Upper lobe of left lung (tissue), 6 donors: ENCODE measurements at regions not wholly inside any gene's neighbourhood (a gene's known extent, or its start where the extent isn't known, plus 50 kb on each side); places are given as distances from the start of the nearest gene placed in this dataset.

ENCODE experiments used
- ATAC-seq, 2 donors: fragments of 200-7000 bp; cut with Tn5 transposase; one replicate each; pipeline ENCODE4 v1.9.1; 2022; ENCODE audit warnings: mild to moderate bottlenecking in 2 of 2, moderate library complexity in 2 of 2; ENCODE audit not compliant: low FRiP score in 2 of 2
- DNase-seq, 2 donors: peaks; one replicate each; pipeline ENCODE4 v3.0.0-alpha.2; 2019 to 2020
- H3K27ac ChIP-seq, 4 donors: fragments of 200-600 bp; sonication (generic); one replicate each; pipeline ENCODE4 v1.5.1; 2016 to 2019
- H3K27me3 ChIP-seq, 4 donors: fragments of 200-600 bp; sonication (generic); one replicate each; pipeline ENCODE4 v1.5.1; 2017 to 2019
- H3K36me3 ChIP-seq, 4 donors: fragments of 200-600 bp; sonication (generic); one replicate each; pipeline ENCODE4 v1.5.1; 2016 to 2019
- H3K4me1 ChIP-seq, 4 donors: fragments of 200-600 bp; sonication (generic); one replicate each; pipeline ENCODE4 v1.5.1; 2018 to 2019
- H3K4me3 ChIP-seq, 4 donors: fragments of 200-600 bp; sonication (generic); one replicate each; pipeline ENCODE4 v1.5.1; 2017 to 2019; ENCODE audit warnings: mild to moderate bottlenecking in 2 of 4, moderate library complexity in 1 of 4
- H3K9me3 ChIP-seq, 4 donors: fragments of 200-600 bp; sonication (generic); one replicate each; pipeline ENCODE4 v1.5.1; 2018 to 2019
- CTCF ChIP-seq, 6 experiments: fragments of 450-650 bp in 4 of 6; fragments of 200-600 bp in 2 of 6; sonication (generic) in 2 of 6; IDR thresholded peaks; one replicate each; pipeline ENCODE4 v1.5.1; 2016 to 2019; ENCODE audit warnings: antibody characterized with exemption in 6 of 6
- EP300 ChIP-seq, 4 donors: sonication (generic); formaldehyde crosslinking; IDR thresholded peaks; one replicate each; pipeline ENCODE4 v1.5.1; 2017; ENCODE audit warnings: antibody characterized with exemption in 4 of 4, control low read depth in 2 of 4
- POLR2A ChIP-seq, 4 donors: fragments of 450-650 bp; IDR thresholded peaks; one replicate each; pipeline ENCODE4 v1.5.1; 2016 to 2017; ENCODE audit warnings: antibody characterized with exemption in 4 of 4, mild to moderate bottlenecking in 2 of 4
- POLR2AphosphoS5 ChIP-seq, 2 donors: sonication (generic); formaldehyde crosslinking; IDR thresholded peaks; one replicate each; pipeline ENCODE4 v1.5.1; 2017; ENCODE audit warnings: antibody characterized with exemption in 2 of 2
- whole genome bisulfite sequencing, 2 donors: methylation state at CpG; one replicate each; pipeline ENCODE4 v1.1.5; 2017 to 2018; 5-methylcytosine and 5-hydroxymethylcytosine counted together
- donor health status: DM: no; HTN: no; CAD: no; lungs with moderate emphysema.
- donor health status: DM: no; HTN: yes; CAD: no; lungs with severe emphysema.

- H3K27me3 ChIP-seq, result no peaks in the 10 kb centered on the region
- no peak overlapping the region for H3K27ac ChIP-seq
- no peak overlapping the region for H3K4me3 ChIP-seq
- H3K9me3 ChIP-seq, result no peaks in the 10 kb centered on the region
- peak in 1 of 2 donors; percentile 20 for DNase-seq
- no peaks in the 10 kb centered on the region for H3K4me1 ChIP-seq
- no peak for ATAC-seq
- H3K36me3 ChIP-seq, result no peaks in the 10 kb centered on the region
- 90 to 100% methylated on average over 1 of the region's 1 CpG for WGBS, 2 donors
- no peak for TF ChIP-seq POLR2AphosphoS5 (IDR thresholded peaks at IDR 0.05)
- TF ChIP-seq POLR2A (IDR thresholded peaks at IDR 0.05), result no peak
- TF ChIP-seq CTCF (IDR thresholded peaks at IDR 0.05), result no peak
Measured at GRCh38 chr6:43963203-43963602, 164.0 kb downstream of the MRPL14 start.

- no peaks in the 10 kb centered on the region for H3K4me1 ChIP-seq
- DNase-seq, result no peak
- no peak overlapping the region for H3K4me3 ChIP-seq
- 88 to 89% methylated on average over 5 of the region's 5 CpGs for WGBS, 2 donors
- H3K9me3 ChIP-seq, result no peaks in the 10 kb centered on the region
- no peaks in the 10 kb centered on the region for H3K36me3 ChIP-seq
- no peak overlapping the region for H3K27ac ChIP-seq
- ATAC-seq, result no peak
- TF ChIP-seq CTCF (IDR thresholded peaks at IDR 0.05) (no peak), POLR2AphosphoS5 (IDR thresholded peaks at IDR 0.05) (no peak), POLR2A (IDR thresholded peaks at IDR 0.05) (no peak), EP300 (IDR thresholded peaks at IDR 0.05) (no peak)
- H3K27me3 ChIP-seq, result no peaks in the 10 kb centered on the region
Measured at GRCh38 chr6:43962458-43962857, 164.8 kb downstream of the MRPL14 start.

GRCh38 chr6:43957273-43957672, 170.0 kb downstream of the MRPL14 start:
- Histone ChIP-seq H3K36me3 (no peaks in the 10 kb centered on the region), H3K4me1 (no peaks in the 10 kb centered on the region), H3K27me3 (no peaks in the 10 kb centered on the region), H3K4me3 (no peak overlapping the region), H3K9me3 (no peaks in the 10 kb centered on the region), H3K27ac (no peak overlapping the region)
- no peak for TF ChIP-seq POLR2A (IDR thresholded peaks at IDR 0.05)
- no peak for TF ChIP-seq POLR2AphosphoS5 (IDR thresholded peaks at IDR 0.05)
- ATAC-seq (no peak), DNase-seq (no peak)
- WGBS, 2 donors, result 61 to 78% methylated on average over 3 of the region's 3 CpGs

DNA sequence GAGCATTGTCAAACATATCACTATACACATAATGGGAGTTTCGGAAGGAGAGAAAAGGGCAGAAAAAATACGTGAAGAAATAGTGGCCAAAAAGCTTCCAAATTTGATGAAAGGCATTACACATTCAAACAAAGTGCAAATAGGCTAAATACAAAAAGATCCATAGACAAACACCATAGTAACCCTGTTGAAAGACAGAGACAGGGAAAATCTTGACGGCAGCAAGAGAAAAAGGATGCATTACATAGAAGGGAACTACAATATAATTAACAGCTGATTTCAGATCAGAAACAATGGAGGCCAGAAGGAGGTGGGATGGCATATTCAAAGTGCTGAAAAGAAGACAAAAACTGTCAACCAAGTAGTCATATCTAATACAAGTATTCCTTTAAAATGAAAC, 170.8 kb downstream of the MRPL14 start:
- Histone ChIP-seq H3K27me3 (no peaks in the 10 kb centered on the region), H3K4me1 (no peaks in the 10 kb centered on the region), H3K9me3 (no peaks in the 10 kb centered on the region), H3K36me3 (no peaks in the 10 kb centered on the region), H3K27ac (no peak overlapping the region), H3K4me3 (no peak overlapping the region)
- TF ChIP-seq POLR2A (IDR thresholded peaks at IDR 0.05), result no peak
- no peak for TF ChIP-seq CTCF (IDR thresholded peaks at IDR 0.05)
- no peak for TF ChIP-seq POLR2AphosphoS5 (IDR thresholded peaks at IDR 0.05)
- TF ChIP-seq EP300 (IDR thresholded peaks at IDR 0.05), result no peak
- WGBS, 2 donors, result 92% methylated on average over 3 of the region's 3 CpGs
- DNase-seq (no peak), ATAC-seq (no peak)

DNA sequence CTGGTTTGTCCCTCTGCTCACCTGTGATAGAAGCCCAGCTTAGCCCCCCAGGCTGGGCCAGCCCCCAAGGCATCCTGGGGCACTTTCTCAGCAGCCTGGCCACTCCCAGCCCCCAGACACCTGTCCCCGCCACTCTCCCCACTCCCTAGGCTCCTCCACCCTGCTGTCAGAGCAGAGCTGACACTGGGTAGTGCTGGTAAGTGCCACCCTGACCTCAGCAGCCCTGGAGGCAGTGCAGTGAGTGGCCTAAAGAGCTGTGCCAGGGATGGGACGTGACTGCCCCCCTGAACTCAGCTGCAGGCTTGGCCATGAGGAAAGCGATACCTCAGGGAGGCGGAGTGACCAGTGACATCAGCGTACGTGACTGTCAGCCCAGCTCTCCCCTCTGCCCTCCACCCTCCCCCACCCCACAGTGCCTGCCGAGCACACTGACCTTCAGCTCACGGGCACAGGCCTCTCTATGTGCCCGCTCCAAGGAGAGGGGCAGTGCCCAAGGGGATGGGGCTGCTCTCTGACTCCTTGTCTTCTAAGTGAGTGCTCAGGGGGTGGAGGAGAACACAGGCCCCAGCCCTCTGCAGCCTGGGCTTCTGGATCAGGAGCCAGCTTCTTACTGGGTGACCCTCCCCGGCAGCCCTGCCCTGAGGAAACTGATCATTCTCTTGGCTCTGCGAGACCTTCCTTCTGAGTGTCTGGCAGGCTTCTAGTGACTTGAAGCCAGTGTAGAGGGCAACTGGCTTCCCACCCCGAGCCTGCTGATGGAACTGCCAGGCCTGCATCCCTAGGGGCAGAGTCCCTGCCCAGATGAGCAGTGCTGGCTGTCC, 172.7 kb downstream of the MRPL14 start:
- H3K4me3 ChIP-seq, result no peak overlapping the region
- H3K9me3 ChIP-seq, result no peaks in the 10 kb centered on the region
- ATAC-seq, result no peak
- no peaks in the 10 kb centered on the region for H3K27me3 ChIP-seq
- DNase-seq, result peak in 1 of 2 donors; percentile 34
- no peaks in the 10 kb centered on the region for H3K4me1 ChIP-seq
- H3K27ac ChIP-seq, result no peak overlapping the region
- H3K36me3 ChIP-seq, result no peaks in the 10 kb centered on the region
- TF ChIP-seq CTCF (IDR thresholded peaks at IDR 0.05) (no peak), EP300 (IDR thresholded peaks at IDR 0.05) (no peak), POLR2A (IDR thresholded peaks at IDR 0.05) (no peak)
- WGBS, 2 donors, result 87 to 89% methylated on average over 3 to 11 of the region's 12 CpGs
